Endothelial cell (in vitro differentiated cells): ENCODE measurements at regions not wholly inside any gene's neighbourhood (a gene's known extent, or its start where the extent isn't known, plus 50 kb on each side); places are given as distances from the start of the nearest gene placed in this dataset.

Source experiments
- DNase-seq: peaks from one replicate; pipeline ENCODE4 v3.0.0; 2021; ENCODE audit warnings: low spot score
- H3K27ac Mint-ChIP-seq: one replicate; pipeline ENCODE4 v1.8.0; 2021; ENCODE audit warnings: mixed read lengths, inconsistent platforms; ENCODE audit not compliant: unreplicated experiment
- H3K27me3 Mint-ChIP-seq: one replicate; pipeline ENCODE4 v1.8.0; 2021; ENCODE audit warnings: mild to moderate bottlenecking, moderate library complexity, mixed read lengths, inconsistent platforms; ENCODE audit not compliant: unreplicated experiment
- H3K36me3 Mint-ChIP-seq: one replicate; pipeline ENCODE4 v1.8.0; 2021; ENCODE audit warnings: mild to moderate bottlenecking, low read depth, mixed read lengths, inconsistent platforms; ENCODE audit not compliant: unreplicated experiment
- H3K4me1 Mint-ChIP-seq: one replicate; pipeline ENCODE4 v1.8.0; 2021; ENCODE audit warnings: mild to moderate bottlenecking, mixed read lengths, inconsistent platforms; ENCODE audit not compliant: unreplicated experiment
- H3K4me3 Mint-ChIP-seq: one replicate; pipeline ENCODE4 v1.8.0; 2021; ENCODE audit warnings: mild to moderate bottlenecking, mixed read lengths, inconsistent platforms; ENCODE audit not compliant: unreplicated experiment
- H3K9me3 Mint-ChIP-seq: one replicate; pipeline ENCODE4 v1.8.0; 2021; ENCODE audit warnings: mixed read lengths, inconsistent platforms; ENCODE audit not compliant: unreplicated experiment
- TF ChIP-seq, protein P1 (sequence below): fragments of 200-600 bp; sonication (generic); IDR thresholded peaks from one replicate; pipeline ENCODE4 v1.5.0; 2021; ENCODE audit warnings: antibody characterized with exemption; ENCODE audit not compliant: unreplicated experiment

DNA sequence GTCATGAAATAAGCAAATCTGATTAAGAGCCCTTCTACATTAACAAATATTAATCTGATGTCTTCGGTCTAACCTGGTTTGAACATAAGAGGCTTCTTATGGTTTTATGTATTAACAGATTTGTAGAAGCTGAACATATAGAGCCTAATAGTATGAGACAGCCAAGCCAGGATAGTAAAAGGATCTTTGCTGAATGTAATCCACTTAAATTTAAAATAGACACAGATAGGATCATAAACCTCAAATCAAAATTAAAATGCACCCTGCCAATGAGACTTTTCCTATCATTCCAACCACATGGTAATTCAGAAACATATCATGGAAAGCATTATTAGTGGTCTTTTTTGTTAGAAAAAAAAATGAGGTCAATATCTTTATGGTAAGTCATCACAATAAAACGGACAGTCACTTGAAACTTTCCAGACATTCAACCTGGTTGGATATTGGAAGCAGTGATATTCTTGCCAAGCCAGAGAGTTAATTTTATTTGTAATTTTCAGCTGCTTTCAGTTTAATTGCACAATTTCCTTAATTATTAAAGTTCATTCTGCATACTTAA is 606.9 kb upstream of the SALL1 start:
- Mint-ChIP-seq H3K4me3 (no peak overlapping the region), H3K4me1 (peaks cover 15% of the 10 kb centered on the region), H3K36me3 (no peaks in the 10 kb centered on the region), H3K27me3 (no peaks in the 10 kb centered on the region), H3K27ac (no peak overlapping the region), H3K9me3 (no peaks in the 10 kb centered on the region)
- TF ChIP-seq, protein P1, sequence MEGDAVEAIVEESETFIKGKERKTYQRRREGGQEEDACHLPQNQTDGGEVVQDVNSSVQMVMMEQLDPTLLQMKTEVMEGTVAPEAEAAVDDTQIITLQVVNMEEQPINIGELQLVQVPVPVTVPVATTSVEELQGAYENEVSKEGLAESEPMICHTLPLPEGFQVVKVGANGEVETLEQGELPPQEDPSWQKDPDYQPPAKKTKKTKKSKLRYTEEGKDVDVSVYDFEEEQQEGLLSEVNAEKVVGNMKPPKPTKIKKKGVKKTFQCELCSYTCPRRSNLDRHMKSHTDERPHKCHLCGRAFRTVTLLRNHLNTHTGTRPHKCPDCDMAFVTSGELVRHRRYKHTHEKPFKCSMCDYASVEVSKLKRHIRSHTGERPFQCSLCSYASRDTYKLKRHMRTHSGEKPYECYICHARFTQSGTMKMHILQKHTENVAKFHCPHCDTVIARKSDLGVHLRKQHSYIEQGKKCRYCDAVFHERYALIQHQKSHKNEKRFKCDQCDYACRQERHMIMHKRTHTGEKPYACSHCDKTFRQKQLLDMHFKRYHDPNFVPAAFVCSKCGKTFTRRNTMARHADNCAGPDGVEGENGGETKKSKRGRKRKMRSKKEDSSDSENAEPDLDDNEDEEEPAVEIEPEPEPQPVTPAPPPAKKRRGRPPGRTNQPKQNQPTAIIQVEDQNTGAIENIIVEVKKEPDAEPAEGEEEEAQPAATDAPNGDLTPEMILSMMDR = no peak
- no peak for DNase-seq

DNA sequence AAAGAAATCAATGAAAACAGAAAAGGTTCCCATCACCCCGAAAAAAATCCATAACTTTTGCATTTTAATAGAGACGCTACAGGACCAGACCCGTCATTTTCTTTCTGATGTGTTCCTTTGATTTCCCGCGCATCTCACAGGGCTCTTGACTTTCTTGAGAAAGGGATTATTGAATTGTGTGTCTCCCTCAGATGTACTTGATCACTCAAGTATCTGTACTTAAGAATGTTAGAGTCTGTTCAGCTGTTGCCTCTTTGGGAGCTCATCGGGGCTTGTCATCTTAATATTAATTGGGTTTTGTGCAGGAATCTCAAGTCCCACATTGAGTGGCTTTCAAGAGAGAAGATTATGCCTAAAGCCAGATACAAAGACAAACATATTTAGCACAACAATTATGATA is 606.4 kb upstream of the SALL1 start:
- no peaks in the 10 kb centered on the region for H3K27me3 Mint-ChIP-seq
- no peak for DNase-seq
- no peak overlapping the region for H3K4me3 Mint-ChIP-seq
- TF ChIP-seq, protein P1 = no peak
- no peaks in the 10 kb centered on the region for H3K9me3 Mint-ChIP-seq
- H3K27ac Mint-ChIP-seq = no peak overlapping the region
- peaks cover 13% of the 10 kb centered on the region for H3K4me1 Mint-ChIP-seq
- no peaks in the 10 kb centered on the region for H3K36me3 Mint-ChIP-seq

DNA sequence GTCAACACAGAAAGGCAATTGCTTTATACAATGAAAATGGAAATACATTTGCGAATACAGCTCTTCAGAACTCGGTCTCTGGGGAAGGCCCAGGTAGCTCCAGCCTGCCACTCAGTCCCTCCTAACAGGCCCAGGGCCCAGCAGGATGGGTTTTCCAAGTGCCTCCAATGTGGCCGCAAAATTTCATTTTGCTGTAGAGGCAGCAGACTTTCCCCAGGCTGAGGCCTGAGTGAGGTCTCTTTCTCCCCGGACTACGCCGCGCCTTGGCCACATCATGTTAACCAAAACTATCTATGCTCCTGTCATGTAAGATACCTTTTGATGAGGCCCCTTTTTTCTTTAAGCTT is 606.0 kb upstream of the SALL1 start:
- TF ChIP-seq, protein P1 = no peak
- Mint-ChIP-seq H3K36me3 (no peaks in the 10 kb centered on the region), H3K9me3 (no peaks in the 10 kb centered on the region), H3K27me3 (no peaks in the 10 kb centered on the region), H3K27ac (no peak overlapping the region), H3K4me1 (peaks cover 9% of the 10 kb centered on the region), H3K4me3 (no peak overlapping the region)
- DNase-seq = no peak

DNA sequence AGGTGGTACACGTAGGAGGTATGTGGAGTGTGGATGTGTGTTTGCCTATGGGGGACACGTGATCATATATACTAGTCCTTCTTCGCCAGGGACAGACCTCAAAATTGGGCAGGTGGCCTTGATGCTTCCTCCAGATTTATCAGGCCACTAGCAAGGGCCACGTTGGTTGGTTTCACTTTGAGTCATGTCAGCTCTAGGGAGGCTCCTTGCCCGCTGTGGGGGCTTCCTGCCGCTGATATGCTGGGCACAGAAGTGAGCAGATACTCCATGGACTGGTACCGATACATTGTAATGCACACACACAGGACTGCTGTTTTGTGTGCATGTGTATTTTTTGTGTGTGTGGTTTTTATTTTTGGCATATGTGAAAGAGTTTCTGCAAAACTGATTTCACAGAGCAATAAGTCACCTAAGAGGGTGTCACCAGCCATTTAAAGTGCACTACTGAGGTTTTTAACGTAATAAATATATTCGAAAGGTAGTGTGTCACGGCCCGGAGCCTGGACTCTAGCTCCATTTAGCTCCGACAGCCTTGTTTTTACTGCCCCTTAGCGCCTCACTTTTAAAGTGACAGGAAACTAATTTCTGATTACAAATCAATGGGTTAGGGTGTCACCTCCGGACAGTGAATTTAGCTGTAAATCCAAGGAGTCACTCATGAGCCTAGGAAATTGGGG is 605.5 kb upstream of the SALL1 start:
- Mint-ChIP-seq H3K27me3 (no peaks in the 10 kb centered on the region), H3K4me1 (peaks cover 7% of the 10 kb centered on the region), H3K4me3 (no peak overlapping the region), H3K27ac (no peak overlapping the region), H3K36me3 (no peaks in the 10 kb centered on the region), H3K9me3 (no peaks in the 10 kb centered on the region)
- DNase-seq = no peak
- TF ChIP-seq, protein P1 = no peak

DNA sequence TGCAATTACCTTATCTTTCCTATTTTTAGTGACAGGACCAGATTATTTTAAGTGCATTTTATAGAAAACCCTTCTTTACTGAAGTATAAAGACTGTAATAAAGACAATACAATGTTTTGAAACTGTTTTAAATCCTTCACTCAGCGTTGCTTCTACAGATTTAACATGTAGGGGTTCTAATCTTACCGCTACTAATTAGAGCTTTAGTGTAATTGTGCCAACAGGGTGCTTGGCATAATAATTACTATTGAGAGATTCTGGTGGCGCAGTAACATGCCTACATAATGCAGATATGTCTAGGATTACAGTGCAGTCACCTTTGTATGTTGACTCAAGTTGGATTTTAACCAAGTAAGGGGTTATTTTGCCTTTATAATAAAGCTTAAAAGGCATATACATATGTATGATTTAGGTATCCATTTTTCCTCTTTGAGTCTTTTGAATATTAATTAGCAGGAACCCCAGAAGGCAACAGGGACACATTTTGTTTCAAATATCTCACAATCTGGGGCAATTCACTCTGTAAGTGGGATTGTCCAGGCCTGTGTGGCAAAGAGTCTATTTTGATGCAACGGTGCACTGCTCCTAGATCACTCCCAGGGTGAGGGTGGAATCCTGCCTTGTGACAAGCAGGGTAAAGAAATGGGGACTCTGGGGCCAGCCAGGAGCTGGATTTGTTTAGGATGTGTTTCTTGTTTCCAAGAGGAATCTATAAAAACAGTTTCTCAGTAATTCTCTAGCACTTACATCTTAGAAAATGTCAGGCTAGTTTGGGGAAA is 604.7 kb upstream of the SALL1 start:
- H3K4me1 Mint-ChIP-seq = peaks cover 10% of the 10 kb centered on the region
- no peaks in the 10 kb centered on the region for H3K9me3 Mint-ChIP-seq
- H3K36me3 Mint-ChIP-seq = no peaks in the 10 kb centered on the region
- H3K27ac Mint-ChIP-seq = no peak overlapping the region
- no peak overlapping the region for H3K4me3 Mint-ChIP-seq
- DNase-seq = no peak
- H3K27me3 Mint-ChIP-seq = no peaks in the 10 kb centered on the region
- TF ChIP-seq, protein P1 = no peak
